Fibroblast of villous mesenchyme (primary cell): ENCODE measurements at regions not wholly inside any gene's neighbourhood (a gene's known extent, or its start where the extent isn't known, plus 50 kb on each side); places are given as distances from the start of the nearest gene placed in this dataset.

ENCODE experiments used
- DNase-seq: peaks from one replicate; pipeline ENCODE4 v3.0.0-alpha.2; 2010; ENCODE audit warnings: low read depth
- H3K4me3 ChIP-seq: 2 replicates; pipeline ENCODE4 v1.5.1; 2011; ENCODE audit warnings: low read depth, mild to moderate bottlenecking, low read length
- CTCF ChIP-seq: IDR thresholded peaks from 2 replicates; pipeline ENCODE4 v1.5.1; 2012; ENCODE audit warnings: low read depth, mild to moderate bottlenecking, low read length; ENCODE audit not compliant: insufficient read depth

- no peak overlapping the region for H3K4me3 ChIP-seq
- no peak for TF ChIP-seq CTCF
- DNase-seq: no peak
These were observed 90.3 kb downstream of the TMEM168 start for GRCh38 chr7:112699725-112700513.

GRCh38 chr7:112701456-112701855 is 88.7 kb downstream of the TMEM168 start:
- no peak for DNase-seq
- no peak for TF ChIP-seq CTCF

GRCh38 chr7:112707655-112708054 is 82.5 kb downstream of the TMEM168 start:
- H3K4me3 ChIP-seq: no peak overlapping the region
- TF ChIP-seq CTCF: no peak
- DNase-seq: no peak

More at GRCh38 chr7:112701456-112701855, 88.7 kb downstream of the TMEM168 start:
- no peak overlapping the region for H3K4me3 ChIP-seq

GRCh38 chr7:112708236-112708635 is 82.0 kb downstream of the TMEM168 start:
- no peak for DNase-seq
- no peak for TF ChIP-seq CTCF
- H3K4me3 ChIP-seq: no peak overlapping the region
